AG10803 (cell line): ENCODE measurements at regions not wholly inside any gene's neighbourhood (a gene's known extent, or its start where the extent isn't known, plus 50 kb on each side); places are given as distances from the start of the nearest gene placed in this dataset.

ENCODE experiments used
- DNase-seq: peaks from one replicate; pipeline ENCODE4 v3.0.0; 2010; ENCODE audit warnings: low read depth
- H3K4me3 ChIP-seq: 2 replicates; pipeline ENCODE4 v1.5.1; 2011; ENCODE audit warnings: mild to moderate bottlenecking, low read length, control low read depth
- CTCF ChIP-seq: conservative IDR thresholded peaks from 2 replicates; pipeline ENCODE4 v1.5.1; 2011; ENCODE audit warnings: mild to moderate bottlenecking, low read length, control low read depth, inconsistent platforms

DNA sequence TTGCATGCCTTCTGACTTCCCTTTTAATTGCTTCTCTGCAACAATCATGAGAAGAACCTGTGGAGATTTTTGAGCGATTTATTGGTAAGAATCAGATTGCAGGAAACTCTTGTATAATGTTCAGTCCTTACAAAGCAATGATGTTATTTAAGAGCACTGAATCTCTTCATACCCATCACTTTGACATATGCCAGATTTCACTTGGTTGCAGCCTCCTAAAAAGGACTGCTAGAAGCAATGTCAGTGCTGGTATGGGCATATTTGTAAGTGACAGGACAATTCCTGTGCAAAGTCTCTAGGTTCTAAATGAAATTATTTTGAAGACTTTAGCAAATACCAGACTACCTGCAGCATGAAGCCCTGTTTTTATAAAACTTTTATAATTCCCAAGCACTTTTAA lies 2272.7 kb upstream of the WWC1 start:
- TF ChIP-seq CTCF: no peak
- H3K4me3 ChIP-seq: no peak overlapping the region
- no peak for DNase-seq

- no peak for TF ChIP-seq CTCF
- no peak overlapping the region for H3K4me3 ChIP-seq
- DNase-seq: no peak
These were observed 2269.4 kb upstream of the WWC1 start for GRCh38 chr5:166022065-166022464.

- no peak for DNase-seq
- no peak for TF ChIP-seq CTCF
- no peak overlapping the region for H3K4me3 ChIP-seq
These were observed 2266.5 kb upstream of the WWC1 start for GRCh38 chr5:166024970-166025369.

DNA sequence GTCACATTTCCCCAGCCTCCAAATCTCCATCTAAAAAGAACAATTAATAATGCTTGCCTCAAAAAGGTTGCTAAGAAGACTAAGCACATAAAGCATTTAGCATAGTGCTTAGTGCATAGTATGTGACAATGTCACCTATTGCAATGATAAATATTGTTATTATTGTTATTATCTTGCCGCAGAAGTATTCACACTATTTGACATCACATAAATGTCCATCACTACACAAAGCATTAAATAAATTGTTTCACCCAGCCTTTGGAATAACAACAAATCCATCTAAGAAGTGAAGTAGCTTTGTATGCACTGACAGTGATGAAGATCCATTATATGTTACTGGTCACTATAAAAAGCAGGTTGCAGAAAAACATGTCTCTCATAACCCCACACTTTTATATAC lies 2263.9 kb upstream of the WWC1 start:
- no peak for TF ChIP-seq CTCF
- H3K4me3 ChIP-seq: no peak overlapping the region
- no peak for DNase-seq

DNA sequence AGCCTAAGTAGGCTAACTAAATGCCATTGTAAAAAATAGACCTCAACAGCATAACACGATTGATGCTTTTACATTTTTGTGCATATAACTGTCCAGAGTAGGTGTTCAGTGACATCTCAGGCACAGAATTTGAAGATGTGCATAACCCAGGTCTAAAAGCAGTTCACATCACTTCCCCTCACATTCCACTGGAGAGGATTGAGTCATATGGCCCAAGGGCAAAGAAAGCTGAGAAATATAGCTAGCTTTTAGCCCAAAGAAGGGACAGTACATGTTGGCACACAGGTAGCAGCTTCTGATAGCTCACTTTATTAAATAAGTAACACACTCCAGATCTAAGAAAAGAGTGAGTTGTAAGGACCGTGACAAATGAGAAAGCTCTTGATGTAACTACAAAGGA lies 2259.5 kb upstream of the WWC1 start:
- H3K4me3 ChIP-seq: no peak overlapping the region
- DNase-seq: no peak
- TF ChIP-seq CTCF: no peak

DNA sequence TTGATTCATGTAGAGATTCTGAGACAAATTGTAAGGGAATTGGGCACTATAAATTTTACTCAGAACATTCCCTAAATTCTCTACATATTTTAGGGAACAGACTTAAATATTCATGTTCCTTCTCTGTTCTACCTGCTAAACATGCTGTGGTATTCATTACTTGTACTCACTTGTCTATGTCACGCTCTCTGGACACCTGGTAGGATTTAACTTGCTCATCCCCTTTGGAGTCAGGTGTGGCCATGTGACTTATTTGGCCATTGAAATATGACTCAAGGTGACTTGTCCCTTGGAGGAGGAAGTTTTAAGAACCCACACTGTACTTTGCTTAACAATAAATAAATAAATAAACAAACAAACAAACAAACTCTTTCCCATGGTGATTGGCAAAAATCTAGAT lies 2258.8 kb upstream of the WWC1 start:
- TF ChIP-seq CTCF: no peak
- no peak overlapping the region for H3K4me3 ChIP-seq
- no peak for DNase-seq

GRCh38 chr5:166045961-166046360 lies 2245.5 kb upstream of the WWC1 start:
- H3K4me3 ChIP-seq: no peak overlapping the region
- no peak for TF ChIP-seq CTCF
- DNase-seq: no peak
